GM23338 (cell line): ENCODE measurements at regions not wholly inside any gene's neighbourhood (a gene's known extent, or its start where the extent isn't known, plus 50 kb on each side); places are given as distances from the start of the nearest gene placed in this dataset.

Experiments used
- ATAC-seq: fragments of 200-7000 bp; cut with Tn5 transposase; 3 replicates; pipeline ENCODE4 v1.9.1; 2020
- DNase-seq: peaks from one replicate; pipeline ENCODE4 v3.0.0-alpha.2; 2015; ENCODE audit warnings: low spot score
- H2AFZ ChIP-seq: fragments of 200-600 bp; sonication (generic); 2 replicates; pipeline ENCODE4 v1.8.0; 2016; ENCODE audit warnings: antibody characterized with exemption, mild to moderate bottlenecking, moderate library complexity
- H3F3A ChIP-seq: fragments of 200-600 bp; sonication (generic); replicated peaks from 2 replicates; pipeline ENCODE4 v1.8.0; 2017; ENCODE audit warnings: antibody characterized with exemption, mixed run types, low read depth
- H3K27ac ChIP-seq: fragments of 200-600 bp; sonication (generic); 2 replicates; pipeline ENCODE4 v1.6.1; 2016; ENCODE audit warnings: low read depth
- H3K27me3 ChIP-seq: fragments of 200-600 bp; sonication (generic); 2 replicates; pipeline ENCODE4 v1.8.0; 2016; ENCODE audit warnings: mild to moderate bottlenecking, mixed run types, moderate library complexity; ENCODE audit not compliant: insufficient read depth
- H3K36me3 ChIP-seq: fragments of 200-600 bp; sonication (generic); 2 replicates; pipeline ENCODE4 v1.8.0; 2016; ENCODE audit warnings: mild to moderate bottlenecking; ENCODE audit not compliant: insufficient read depth
- H3K4me1 ChIP-seq: fragments of 200-600 bp; sonication (generic); 2 replicates; pipeline ENCODE4 v1.8.0; 2016; ENCODE audit warnings: mild to moderate bottlenecking, moderate library complexity; ENCODE audit not compliant: insufficient read depth
- H3K4me2 ChIP-seq: fragments of 200-600 bp; sonication (generic); 2 replicates; pipeline ENCODE4 v1.7.1; 2017; ENCODE audit warnings: mixed run types
- H3K4me3 ChIP-seq: fragments of 200-600 bp; sonication (generic); 2 replicates; pipeline ENCODE4 v1.6.1; 2016; ENCODE audit warnings: mixed run types
- H3K79me2 ChIP-seq: fragments of 200-600 bp; sonication (generic); replicated peaks from 2 replicates; pipeline ENCODE4 v1.8.0; 2017; ENCODE audit warnings: mild to moderate bottlenecking; ENCODE audit not compliant: insufficient read depth
- H3K9me2 ChIP-seq: fragments of 200-600 bp; sonication (generic); 2 replicates; pipeline ENCODE4 v1.8.0; 2017; ENCODE audit not compliant: insufficient read depth
- H4K20me1 ChIP-seq: fragments of 200-600 bp; sonication (generic); replicated peaks from 2 replicates; pipeline ENCODE4 v1.8.0; 2017; ENCODE audit warnings: mild to moderate bottlenecking; ENCODE audit not compliant: insufficient read depth
- H3K27ac Mint-ChIP-seq: 2 replicates; pipeline ENCODE4 v1.8.0; 2020; ENCODE audit warnings: inconsistent platforms, mild to moderate bottlenecking, moderate library complexity, mixed read lengths
- H3K27me3 Mint-ChIP-seq: 3 replicates; pipeline ENCODE4 v1.8.0; 2022; ENCODE audit warnings: low read depth, mild to moderate bottlenecking, moderate library complexity, mixed read lengths, inconsistent platforms; ENCODE audit not compliant: insufficient read depth, poor library complexity
- H3K36me3 Mint-ChIP-seq: 3 replicates; pipeline ENCODE4 v1.8.0; 2021; ENCODE audit warnings: low read depth, mild to moderate bottlenecking, inconsistent platforms, moderate library complexity, mixed read lengths
- H3K4me1 Mint-ChIP-seq: 3 replicates; pipeline ENCODE4 v1.8.0; 2020; ENCODE audit warnings: mild to moderate bottlenecking, inconsistent platforms, mixed read lengths
- H3K4me3 Mint-ChIP-seq: 3 replicates; pipeline ENCODE4 v1.8.0; 2021; ENCODE audit warnings: moderate library complexity, mild to moderate bottlenecking, inconsistent platforms, mixed read lengths
- H3K9me3 Mint-ChIP-seq: 3 replicates; pipeline ENCODE4 v1.8.0; 2020; ENCODE audit warnings: moderate library complexity, mild to moderate bottlenecking, inconsistent platforms, mixed read lengths
- CREB1 ChIP-seq: fragments of 250-450 bp; sonication (Bioruptor Pico); IDR thresholded peaks from 2 replicates; pipeline ENCODE4 v1.5.0; 2020; ENCODE audit warnings: low read depth, mild to moderate bottlenecking, moderate library complexity
- EZH2 ChIP-seq: fragments of 200-600 bp; sonication (generic); IDR thresholded peaks from one replicate; pipeline ENCODE4 v1.8.0; 2017; ENCODE audit warnings: antibody characterized with exemption, mild to moderate bottlenecking, low read depth; ENCODE audit not compliant: unreplicated experiment
- EZH2phosphoT487 ChIP-seq: fragments of 200-600 bp; sonication (generic); IDR thresholded peaks from one replicate; pipeline ENCODE4 v1.8.1; 2018; ENCODE audit warnings: antibody characterized with exemption; ENCODE audit not compliant: unreplicated experiment
- JUNB ChIP-seq: IDR thresholded peaks from one replicate; pipeline ENCODE4 v1.6.1; 2016; ENCODE audit warnings: antibody characterized with exemption; ENCODE audit not compliant: unreplicated experiment
- NANOG ChIP-seq: IDR thresholded peaks from 2 replicates; pipeline ENCODE4 v1.6.1; 2016; ENCODE audit warnings: antibody characterized with exemption, borderline replicate concordance
- POLR2AphosphoS5 ChIP-seq: IDR thresholded peaks from 2 replicates; pipeline ENCODE4 v1.6.1; 2016; ENCODE audit warnings: antibody characterized with exemption, low read depth
- STAT1 ChIP-seq: IDR thresholded peaks from one replicate; pipeline ENCODE4 v1.6.1; 2016; ENCODE audit warnings: antibody characterized with exemption; ENCODE audit not compliant: unreplicated experiment
- ZNF114 ChIP-seq: fragments of 250-450 bp; sonication (Bioruptor Pico); IDR thresholded peaks from 2 replicates; pipeline ENCODE4 v1.5.0; 2020; ENCODE audit warnings: mild to moderate bottlenecking, moderate library complexity
- ZNF331 ChIP-seq: fragments of 250-450 bp; sonication (Bioruptor Pico); IDR thresholded peaks from 2 replicates; pipeline ENCODE4 v1.5.0; 2020; ENCODE audit warnings: low read depth, mild to moderate bottlenecking, moderate library complexity
- TF ChIP-seq, protein P1 (sequence below), 2 experiments: fragments of 200-600 bp in 1 of 2; sonication (generic) in 1 of 2; conservative IDR thresholded peaks; 2 replicates each; pipeline versions ENCODE4 v1.5.1 to v1.6.1; 2016 to 2017; ENCODE audit warnings: antibody characterized with exemption in 2 of 2, low read depth in 2 of 2, mild to moderate bottlenecking in 2 of 2, moderate library complexity in 1 of 2
- TF ChIP-seq, protein P2 (sequence below): IDR thresholded peaks from one replicate; pipeline ENCODE4 v1.6.1; 2018; ENCODE audit warnings: antibody characterized with exemption; ENCODE audit not compliant: unreplicated experiment

DNA sequence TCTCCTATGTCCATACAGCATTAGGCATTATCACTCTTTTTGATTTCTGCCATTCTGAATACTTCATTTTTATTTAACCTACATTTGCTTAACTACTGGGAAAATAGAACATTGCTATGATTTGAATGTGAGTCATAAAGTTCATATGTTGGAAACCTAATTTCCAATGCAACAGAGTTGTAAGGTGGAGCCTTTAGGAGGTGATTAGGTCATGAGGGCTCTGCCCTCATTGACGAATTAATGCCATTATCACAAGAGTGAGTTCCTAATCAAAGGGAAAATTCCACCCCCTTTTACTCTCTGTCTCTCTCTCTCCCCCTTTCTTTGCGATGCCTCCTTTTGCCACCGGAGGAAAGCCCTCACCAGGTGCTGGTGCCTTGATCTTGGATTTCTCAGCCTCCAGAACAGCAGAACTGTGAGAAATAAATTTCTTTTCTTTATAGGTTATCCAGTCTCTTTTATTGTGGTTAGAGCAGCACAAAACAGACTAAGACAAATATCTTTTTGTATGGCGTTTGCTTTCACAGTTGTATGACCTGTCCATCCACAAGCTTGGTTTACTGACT lies 180.1 kb upstream of the ARID2 start:
- Histone ChIP-seq H3K4me1 (no peaks in the 10 kb centered on the region), H3K36me3 (no peaks in the 10 kb centered on the region), H4K20me1 (no peaks in the 10 kb centered on the region), H3K79me2 (no peaks in the 10 kb centered on the region), H3K4me2 (no peak overlapping the region), H2AFZ (no peak overlapping the region), H3K27me3 (no peaks in the 10 kb centered on the region), H3F3A (no peaks in the 10 kb centered on the region), H3K9me2 (peaks cover 2% of the 10 kb centered on the region; the same call in 1 of the 2 replicates), H3K27ac (no peak overlapping the region), H3K4me3 (no peak overlapping the region)
- Mint-ChIP-seq H3K9me3 (no peaks in the 10 kb centered on the region), H3K27ac (no peak overlapping the region), H3K36me3 (no peaks in the 10 kb centered on the region), H3K27me3 (peaks cover 3% of the 10 kb centered on the region), H3K4me3 (no peak overlapping the region), H3K4me1 (no peaks in the 10 kb centered on the region)
- ATAC-seq: peak; percentile 36; the same call in 2 of the 3 replicates
- DNase-seq: peak; percentile 27
- TF ChIP-seq, protein P1, sequence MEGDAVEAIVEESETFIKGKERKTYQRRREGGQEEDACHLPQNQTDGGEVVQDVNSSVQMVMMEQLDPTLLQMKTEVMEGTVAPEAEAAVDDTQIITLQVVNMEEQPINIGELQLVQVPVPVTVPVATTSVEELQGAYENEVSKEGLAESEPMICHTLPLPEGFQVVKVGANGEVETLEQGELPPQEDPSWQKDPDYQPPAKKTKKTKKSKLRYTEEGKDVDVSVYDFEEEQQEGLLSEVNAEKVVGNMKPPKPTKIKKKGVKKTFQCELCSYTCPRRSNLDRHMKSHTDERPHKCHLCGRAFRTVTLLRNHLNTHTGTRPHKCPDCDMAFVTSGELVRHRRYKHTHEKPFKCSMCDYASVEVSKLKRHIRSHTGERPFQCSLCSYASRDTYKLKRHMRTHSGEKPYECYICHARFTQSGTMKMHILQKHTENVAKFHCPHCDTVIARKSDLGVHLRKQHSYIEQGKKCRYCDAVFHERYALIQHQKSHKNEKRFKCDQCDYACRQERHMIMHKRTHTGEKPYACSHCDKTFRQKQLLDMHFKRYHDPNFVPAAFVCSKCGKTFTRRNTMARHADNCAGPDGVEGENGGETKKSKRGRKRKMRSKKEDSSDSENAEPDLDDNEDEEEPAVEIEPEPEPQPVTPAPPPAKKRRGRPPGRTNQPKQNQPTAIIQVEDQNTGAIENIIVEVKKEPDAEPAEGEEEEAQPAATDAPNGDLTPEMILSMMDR (conservative IDR thresholded peaks at IDR 0.05; ENCODE audit: low read depth in 2 of 2): 0 out of 4 replicates have a peak, but pooled peaks of 1 of the 2 experiments have one; percentile 9
- TF ChIP-seq EZH2: no peak

- Histone ChIP-seq H3K4me1 (no peaks in the 10 kb centered on the region), H3K4me2 (no peak overlapping the region), H3K27me3 (no peaks in the 10 kb centered on the region), H3K36me3 (no peaks in the 10 kb centered on the region), H3K27ac (no peak overlapping the region), H3F3A (no peaks in the 10 kb centered on the region), H3K79me2 (no peaks in the 10 kb centered on the region), H3K9me2 (peaks cover 2% of the 10 kb centered on the region; the same call in 1 of the 2 replicates), H4K20me1 (no peaks in the 10 kb centered on the region), H2AFZ (no peak overlapping the region), H3K4me3 (no peak overlapping the region)
- no peaks in the 10 kb centered on the region for H3K9me3 Mint-ChIP-seq
- H3K4me3 Mint-ChIP-seq: no peak overlapping the region
- no peak overlapping the region for H3K27ac Mint-ChIP-seq
- no peaks in the 10 kb centered on the region for H3K4me1 Mint-ChIP-seq
- H3K27me3 Mint-ChIP-seq: peaks cover 3% of the 10 kb centered on the region
- DNase-seq (no peak), ATAC-seq (no peak)
- H3K36me3 Mint-ChIP-seq: no peaks in the 10 kb centered on the region
- TF ChIP-seq ZNF331 (no peak), EZH2 (no peak), POLR2AphosphoS5 (no peak), JUNB (no peak), NANOG (no peak), ZNF114 (CRISPR knock-in tag) (no peak), EZH2phosphoT487 (no peak), CREB1 (CRISPR knock-in tag) (no peak), STAT1 (no peak)
- TF ChIP-seq, protein P2, sequence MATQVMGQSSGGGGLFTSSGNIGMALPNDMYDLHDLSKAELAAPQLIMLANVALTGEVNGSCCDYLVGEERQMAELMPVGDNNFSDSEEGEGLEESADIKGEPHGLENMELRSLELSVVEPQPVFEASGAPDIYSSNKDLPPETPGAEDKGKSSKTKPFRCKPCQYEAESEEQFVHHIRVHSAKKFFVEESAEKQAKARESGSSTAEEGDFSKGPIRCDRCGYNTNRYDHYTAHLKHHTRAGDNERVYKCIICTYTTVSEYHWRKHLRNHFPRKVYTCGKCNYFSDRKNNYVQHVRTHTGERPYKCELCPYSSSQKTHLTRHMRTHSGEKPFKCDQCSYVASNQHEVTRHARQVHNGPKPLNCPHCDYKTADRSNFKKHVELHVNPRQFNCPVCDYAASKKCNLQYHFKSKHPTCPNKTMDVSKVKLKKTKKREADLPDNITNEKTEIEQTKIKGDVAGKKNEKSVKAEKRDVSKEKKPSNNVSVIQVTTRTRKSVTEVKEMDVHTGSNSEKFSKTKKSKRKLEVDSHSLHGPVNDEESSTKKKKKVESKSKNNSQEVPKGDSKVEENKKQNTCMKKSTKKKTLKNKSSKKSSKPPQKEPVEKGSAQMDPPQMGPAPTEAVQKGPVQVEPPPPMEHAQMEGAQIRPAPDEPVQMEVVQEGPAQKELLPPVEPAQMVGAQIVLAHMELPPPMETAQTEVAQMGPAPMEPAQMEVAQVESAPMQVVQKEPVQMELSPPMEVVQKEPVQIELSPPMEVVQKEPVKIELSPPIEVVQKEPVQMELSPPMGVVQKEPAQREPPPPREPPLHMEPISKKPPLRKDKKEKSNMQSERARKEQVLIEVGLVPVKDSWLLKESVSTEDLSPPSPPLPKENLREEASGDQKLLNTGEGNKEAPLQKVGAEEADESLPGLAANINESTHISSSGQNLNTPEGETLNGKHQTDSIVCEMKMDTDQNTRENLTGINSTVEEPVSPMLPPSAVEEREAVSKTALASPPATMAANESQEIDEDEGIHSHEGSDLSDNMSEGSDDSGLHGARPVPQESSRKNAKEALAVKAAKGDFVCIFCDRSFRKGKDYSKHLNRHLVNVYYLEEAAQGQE: no peak
- TF ChIP-seq, protein P1 (conservative IDR thresholded peaks at IDR 0.05; ENCODE audit: low read depth in 2 of 2): no peak
Measured at GRCh38 chr12:45553204-45553603, 176.3 kb upstream of the ARID2 start.
